ENCODE measurements at regions not wholly inside any gene's neighbourhood (a gene's known extent, or its start where the extent isn't known, plus 50 kb on each side); places are given as distances from the start of the nearest gene placed in this dataset.

DNA sequence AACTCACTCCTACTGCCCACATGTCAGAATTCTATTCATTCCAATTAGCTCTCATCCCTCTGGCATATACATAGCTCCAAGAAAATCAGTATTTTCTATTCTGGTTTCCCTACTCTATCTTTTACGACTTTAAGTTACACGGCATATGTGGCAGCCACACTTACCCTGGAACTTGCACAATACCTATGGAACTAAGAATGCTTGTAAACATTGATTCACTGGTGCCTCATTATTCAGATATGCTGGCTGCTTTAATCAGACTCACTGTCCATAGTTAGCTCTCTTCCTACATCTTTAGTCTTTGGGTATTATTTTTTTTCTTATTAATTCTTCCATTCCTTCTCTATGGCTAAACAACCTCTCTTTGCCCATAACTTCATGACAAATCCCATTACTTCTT, 1519.9 kb upstream of the ACVR2A start:
- no peak for DNase-seq

DNA sequence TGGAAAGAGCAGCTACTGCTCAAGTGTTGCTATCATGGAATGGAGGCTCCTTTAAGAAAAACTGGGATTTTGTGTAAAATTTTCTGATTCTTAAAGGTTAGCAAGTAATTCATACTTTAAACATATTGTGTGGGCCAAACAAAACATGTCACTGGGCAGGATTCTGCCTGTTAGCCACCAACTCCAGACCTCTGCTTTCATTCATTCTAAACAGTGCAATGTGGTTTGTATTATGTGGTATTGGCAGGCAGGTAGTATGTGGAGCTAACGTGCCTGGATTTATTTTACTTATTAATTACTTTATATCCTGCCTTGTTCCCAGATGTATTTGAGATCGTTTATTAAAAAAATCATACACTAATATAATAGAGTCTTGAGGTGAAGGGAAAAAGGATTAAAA, 1521.3 kb upstream of the ACVR2A start:
- DNase-seq = peak; percentile 32

- peak; percentile 53 for DNase-seq
These were observed 1523.7 kb upstream of the ACVR2A start for GRCh38 chr2:146321175-146321574.

GRCh38 chr2:146317959-146318358, 1526.9 kb upstream of the ACVR2A start:
- no peak for DNase-seq

- DNase-seq = no peak
These were observed 1531.9 kb upstream of the ACVR2A start for GRCh38 chr2:146312899-146313298.

GRCh38 chr2:146305164-146305563, 1539.7 kb upstream of the ACVR2A start:
- DNase-seq = no peak

DNA sequence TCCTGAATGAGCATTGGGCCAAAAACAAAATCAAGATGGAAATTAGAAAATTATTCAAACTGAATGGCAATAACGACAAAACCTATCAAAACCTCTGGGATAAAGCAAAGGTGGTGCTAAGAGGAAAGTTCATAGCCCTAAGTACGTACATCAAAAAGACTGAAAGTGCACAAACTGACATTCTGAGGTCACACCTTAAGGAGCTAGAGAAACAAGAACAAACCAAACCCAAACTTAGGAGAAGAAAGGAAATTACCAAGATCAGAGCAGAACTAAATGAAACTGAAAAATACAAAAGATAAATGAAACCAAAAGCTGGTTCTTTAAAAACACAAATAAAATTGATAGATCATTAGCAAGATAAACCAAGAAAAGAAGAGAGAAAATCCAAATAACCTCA, 1543.5 kb upstream of the ACVR2A start:
- no peak for DNase-seq

DNA sequence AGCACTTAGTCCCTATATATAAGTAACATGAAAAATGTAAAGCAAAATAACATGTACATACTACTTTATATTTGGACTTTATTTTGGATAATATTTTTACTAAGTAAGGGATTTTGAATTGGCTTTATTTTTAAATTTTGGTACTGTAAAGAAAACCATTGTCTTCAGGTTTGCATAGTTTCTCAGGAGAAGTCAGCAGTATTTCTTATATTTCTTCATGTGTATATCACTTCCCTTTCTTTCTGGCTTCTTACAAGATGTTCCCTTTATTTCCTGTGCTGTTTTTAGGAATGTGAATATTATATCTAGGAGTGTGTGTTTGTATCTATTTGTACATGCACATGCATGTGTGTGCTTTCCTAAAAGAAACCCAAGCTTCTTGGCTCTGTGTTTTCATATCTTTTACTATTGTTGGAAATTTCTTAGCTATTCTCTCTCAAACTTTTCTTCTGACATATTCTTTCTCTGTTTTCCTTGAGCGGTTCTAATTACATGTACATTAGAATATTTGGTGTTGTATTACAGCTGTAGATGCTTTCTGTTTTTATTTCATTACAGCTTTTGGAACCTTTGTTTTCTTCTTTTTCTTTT, 1549.7 kb upstream of the ACVR2A start:
- no peak for DNase-seq

DNA sequence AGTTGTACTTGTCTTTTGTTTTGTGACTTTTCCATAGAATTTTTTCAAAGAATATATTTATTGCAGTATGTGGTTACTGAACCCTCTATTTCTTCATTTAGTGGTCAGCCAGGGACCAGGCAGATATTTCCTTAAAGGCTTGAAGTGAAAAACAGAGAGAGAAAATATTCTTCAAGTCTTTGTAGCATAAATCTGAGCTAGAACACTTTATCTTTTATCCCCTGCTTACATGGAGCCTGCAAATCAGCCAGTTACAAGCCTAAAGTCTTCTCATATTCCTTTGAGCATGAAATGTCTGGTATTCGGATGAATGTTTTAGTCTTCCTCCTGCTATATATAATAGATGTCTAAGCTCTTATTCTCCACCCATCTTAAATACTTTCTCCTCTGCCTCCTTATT, 1557.5 kb upstream of the ACVR2A start:
- DNase-seq = no peak

- DNase-seq = no peak
These were observed 1565.9 kb upstream of the ACVR2A start for GRCh38 chr2:146278881-146279280.

DNA sequence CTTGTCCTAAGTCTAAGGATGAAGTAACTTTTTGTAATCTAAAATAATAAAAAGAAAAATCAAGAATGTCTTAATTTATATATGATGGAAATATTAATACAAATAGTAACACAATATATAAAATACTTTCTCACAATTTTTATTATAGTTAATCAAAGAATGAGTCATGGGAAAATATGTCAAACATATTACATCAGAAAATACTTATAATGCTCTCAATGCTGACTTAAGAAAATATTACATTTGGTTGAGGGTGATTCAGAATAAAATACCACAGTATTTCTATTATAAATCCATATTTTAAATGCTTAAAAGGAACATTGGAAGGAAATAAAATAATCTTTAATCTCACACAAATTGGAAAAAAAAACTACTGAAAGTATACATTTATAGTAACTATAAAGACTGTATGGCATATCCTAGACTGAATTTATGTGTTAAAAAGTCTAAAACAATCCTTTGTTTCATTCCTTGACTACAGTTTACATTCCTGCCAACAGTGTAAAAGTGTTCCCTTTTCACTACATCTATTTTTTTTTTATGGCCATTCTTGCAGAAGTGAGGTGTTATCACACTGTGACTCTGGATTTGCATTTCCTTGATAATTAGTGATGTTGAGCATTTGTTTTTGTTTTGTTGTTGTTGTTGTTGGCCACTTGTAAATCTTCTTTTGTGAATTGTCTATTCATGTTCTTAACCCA, 1573.5 kb upstream of the ACVR2A start:
- no peak for DNase-seq

- no peak for DNase-seq
These were observed 1574.2 kb upstream of the ACVR2A start for GRCh38 chr2:146270618-146271017.

DNA sequence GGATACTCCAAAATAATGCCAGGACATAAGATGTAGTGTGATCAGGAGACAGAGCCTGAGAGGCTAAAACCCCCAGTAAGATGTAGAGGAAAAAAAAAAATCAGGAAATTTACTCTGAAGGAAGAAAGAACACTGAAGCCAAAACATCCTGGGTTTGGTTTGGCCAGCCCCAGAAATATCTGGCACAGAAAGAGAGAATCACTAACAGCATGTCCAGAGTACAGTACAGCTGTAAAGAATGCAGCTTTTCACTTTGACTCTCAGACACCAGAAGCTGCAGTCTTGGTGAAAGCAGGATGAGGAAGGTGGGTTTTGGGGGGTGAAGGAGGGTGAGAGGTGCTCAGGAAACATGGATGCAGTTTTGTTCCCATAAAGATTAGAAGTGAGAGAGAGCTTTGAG, 1577.7 kb upstream of the ACVR2A start:
- peak; percentile 37 for DNase-seq

DNA sequence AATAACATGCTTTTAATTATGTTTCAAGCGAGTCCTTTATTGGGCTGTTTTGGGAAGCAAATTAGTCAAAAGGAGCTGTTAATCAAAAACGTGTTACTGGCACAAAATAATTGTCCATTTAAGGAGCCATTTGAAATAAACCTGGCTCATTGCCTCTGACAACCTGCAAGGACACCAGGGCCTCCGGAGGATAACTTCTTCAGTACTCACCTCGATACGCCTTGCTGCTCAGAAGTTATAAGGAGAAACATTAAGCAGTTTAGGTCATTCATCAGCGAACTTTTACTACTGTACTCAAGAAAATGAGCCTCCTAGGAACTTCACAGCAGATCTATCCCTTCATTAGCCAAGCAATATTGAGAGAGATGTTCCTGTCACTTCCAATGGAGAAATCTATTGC, 1579.2 kb upstream of the ACVR2A start:
- no peak for DNase-seq

DNA sequence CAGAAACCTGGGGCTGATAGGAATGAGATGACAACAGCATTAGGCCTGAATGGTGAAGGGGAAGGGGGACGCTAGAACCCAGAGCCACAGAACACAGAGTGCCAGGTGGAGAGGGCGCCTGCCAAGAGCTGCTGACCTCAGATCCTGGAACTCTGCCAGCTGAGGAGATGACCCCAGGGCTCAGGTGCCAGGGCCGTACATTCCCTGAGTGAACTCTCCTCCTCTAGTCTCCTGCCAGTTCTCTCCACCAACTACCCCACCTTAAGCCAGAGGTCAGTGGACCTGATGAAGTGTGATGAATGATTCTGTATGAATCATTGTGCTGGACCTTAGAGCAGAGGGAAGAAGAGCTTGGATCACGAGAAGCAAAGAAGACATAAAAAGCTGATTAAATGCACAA, 1582.2 kb upstream of the ACVR2A start:
- no peak for DNase-seq

GRCh38 chr2:146260551-146260950, 1584.3 kb upstream of the ACVR2A start:
- DNase-seq = no peak

GRCh38 chr2:146259816-146260215, 1585.0 kb upstream of the ACVR2A start:
- DNase-seq = no peak

DNA sequence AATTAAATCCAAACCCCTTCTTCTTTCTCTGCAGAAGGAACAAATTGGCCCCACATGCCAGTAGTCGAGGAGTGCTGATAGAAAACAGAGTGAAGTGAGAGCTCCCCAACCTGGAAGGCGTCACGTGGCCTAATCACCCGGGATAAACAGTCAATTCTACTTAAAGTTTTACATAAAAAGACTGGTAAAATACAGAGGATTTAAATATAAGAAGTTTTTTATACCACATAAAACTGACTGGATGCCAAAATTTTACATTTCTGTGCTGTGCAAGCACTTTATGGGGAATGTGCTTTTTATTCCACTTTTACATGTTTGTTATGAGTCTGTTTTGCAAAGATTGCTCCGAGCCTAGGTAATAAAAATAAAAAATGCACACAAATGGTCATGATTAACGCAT, 1586.8 kb upstream of the ACVR2A start:
- DNase-seq = no peak

DNA sequence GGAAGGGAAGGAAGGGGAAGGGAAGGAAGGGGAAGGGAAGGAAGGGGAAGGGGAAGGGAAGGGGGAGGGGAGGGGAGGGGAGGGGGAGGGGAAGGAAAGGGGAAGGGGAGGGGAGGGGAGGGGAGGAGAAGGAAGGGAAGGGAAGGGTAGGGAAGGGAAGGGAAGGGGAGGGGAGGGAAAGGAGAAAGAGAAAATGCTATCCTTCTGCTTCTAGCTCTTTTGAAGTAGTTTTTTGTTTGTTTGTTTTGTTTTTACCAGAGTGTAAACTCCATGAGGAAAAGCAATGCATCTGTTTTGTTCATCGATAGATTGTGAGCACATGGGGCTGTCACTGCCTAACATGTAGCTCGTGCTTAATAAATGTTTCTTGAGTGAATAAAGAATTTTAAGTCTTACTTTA, 1592.7 kb upstream of the ACVR2A start:
- no peak for DNase-seq

DNA sequence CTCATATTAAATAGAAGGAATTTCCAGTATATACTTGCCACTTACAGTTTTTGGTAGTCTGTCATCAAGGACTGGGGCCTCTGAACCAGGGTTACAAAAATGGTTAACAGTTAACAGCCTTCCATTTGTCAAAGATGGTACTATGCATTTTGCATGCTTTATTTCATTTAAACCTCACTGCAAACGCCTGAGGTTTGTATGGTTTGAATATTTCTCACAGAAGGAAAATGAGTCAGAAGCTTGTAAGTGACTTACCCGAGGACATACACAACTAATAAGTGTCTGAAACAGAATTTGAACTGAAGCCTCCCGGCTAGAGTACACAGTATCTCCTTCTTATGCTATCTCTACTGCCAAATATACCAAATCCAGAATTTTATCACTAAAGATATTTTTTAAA, 1593.5 kb upstream of the ACVR2A start:
- no peak for DNase-seq

DNA sequence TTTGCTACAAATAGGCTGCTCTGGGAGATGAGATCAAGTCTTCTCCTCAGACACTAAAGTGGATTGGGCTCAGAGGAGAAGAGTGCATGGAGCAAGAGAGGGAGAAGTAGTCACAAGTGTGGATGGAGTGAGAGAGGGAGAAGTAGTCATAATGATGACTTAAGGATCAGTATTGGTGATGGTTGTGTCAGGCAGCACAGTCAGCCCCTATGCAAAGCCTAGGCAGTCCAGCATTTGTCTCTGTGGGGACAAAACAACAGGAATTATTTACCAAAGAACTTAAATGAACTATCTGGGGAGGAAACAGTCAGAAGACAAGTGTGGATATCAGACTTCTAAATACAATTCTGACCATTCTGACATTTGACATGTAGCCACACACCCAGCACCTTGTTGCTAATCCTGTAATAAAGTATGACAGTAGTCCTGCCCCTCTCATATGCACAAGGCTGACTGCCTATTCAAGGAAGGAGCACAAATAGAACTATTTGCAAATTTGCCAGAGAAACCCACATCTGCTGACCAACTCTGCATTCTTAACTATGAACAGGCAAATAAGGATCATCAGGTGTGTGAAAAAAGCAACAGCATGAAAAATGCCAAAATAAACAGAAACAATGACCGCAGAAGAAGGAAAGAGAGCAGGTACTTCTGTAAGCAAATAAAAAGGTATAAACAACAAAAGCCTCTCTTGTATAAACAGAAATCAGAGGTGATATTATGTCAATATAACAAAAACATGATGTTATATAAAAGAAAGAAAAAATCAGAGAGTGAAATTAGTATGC, 1597.9 kb upstream of the ACVR2A start:
- DNase-seq = no peak

- no peak for DNase-seq
These were observed 1598.7 kb upstream of the ACVR2A start for GRCh38 chr2:146246002-146246735.

DNA sequence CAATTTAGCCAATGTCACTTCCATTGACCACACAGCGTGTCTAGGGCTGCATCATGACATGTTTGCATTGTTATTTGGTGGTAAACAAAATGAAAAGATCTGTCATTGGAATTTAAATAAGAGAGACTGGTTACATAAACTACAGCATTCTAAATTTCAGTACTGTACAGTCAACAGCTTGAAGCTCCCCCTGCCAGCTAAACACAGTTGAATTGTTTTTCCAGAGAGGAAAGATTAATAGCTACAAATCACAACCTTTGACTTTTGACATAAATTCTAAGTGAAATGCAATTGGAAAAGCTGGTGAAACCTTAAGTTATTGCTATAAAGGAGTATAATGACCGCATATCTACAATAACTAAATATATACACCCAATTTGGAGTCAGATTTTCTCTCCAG, 1600.0 kb upstream of the ACVR2A start:
- no peak for DNase-seq

DNA sequence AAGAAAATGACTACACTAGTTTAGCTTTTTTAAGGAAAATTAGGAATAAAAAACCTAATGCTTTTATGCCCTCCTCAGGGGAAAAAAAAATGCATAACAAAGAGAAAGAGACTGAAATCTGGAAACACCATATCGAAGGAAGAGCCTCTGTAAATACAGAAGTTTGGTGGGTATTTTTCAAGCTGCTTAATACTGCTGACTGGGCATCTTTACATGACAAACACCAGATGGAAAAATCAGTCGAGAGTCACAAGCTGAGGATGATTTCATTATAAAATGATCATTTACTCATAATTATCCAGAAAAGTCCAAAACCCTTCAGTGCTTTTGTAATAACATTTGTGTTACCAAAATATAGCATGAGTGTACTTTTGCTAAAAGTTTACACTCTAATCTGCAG, 1600.7 kb upstream of the ACVR2A start:
- DNase-seq = no peak

All from femur (tissue), 1 donor.